ENCODE measurements at regions not wholly inside any gene's neighbourhood (a gene's known extent, or its start where the extent isn't known, plus 50 kb on each side); places are given as distances from the start of the nearest gene placed in this dataset.

GRCh38 chr18:10340821-10341220, 113.6 kb upstream of the APCDD1 start:
- Mint-ChIP-seq H3K4me3 (ENCODE audit: low read depth) (no peak overlapping the region), H3K4me1 (ENCODE audit: low read depth) (no peaks in the 10 kb centered on the region), H3K27ac (no peak overlapping the region), H3K36me3 (ENCODE audit: insufficient read depth) (no peaks in the 10 kb centered on the region), H3K27me3 (peaks cover 20% of the 10 kb centered on the region), H3K9me3 (ENCODE audit: low read depth) (peaks cover 4% of the 10 kb centered on the region)
- no peak for DNase-seq (ENCODE audit: low spot score, unreplicated experiment)
- TF ChIP-seq CTCF (IDR thresholded peaks at IDR 0.05; ENCODE audit: unreplicated experiment): no peak

GRCh38 chr18:10343778-10344177, 110.7 kb upstream of the APCDD1 start:
- Mint-ChIP-seq H3K27me3 (peaks cover 13% of the 10 kb centered on the region), H3K36me3 (ENCODE audit: insufficient read depth) (no peaks in the 10 kb centered on the region), H3K4me3 (ENCODE audit: low read depth) (no peak overlapping the region), H3K4me1 (ENCODE audit: low read depth) (peaks cover 1% of the 10 kb centered on the region), H3K27ac (no peak overlapping the region), H3K9me3 (ENCODE audit: low read depth) (peaks cover 4% of the 10 kb centered on the region)
- no peak for DNase-seq (ENCODE audit: low spot score, unreplicated experiment)
- TF ChIP-seq CTCF (IDR thresholded peaks at IDR 0.05; ENCODE audit: unreplicated experiment): no peak

DNA sequence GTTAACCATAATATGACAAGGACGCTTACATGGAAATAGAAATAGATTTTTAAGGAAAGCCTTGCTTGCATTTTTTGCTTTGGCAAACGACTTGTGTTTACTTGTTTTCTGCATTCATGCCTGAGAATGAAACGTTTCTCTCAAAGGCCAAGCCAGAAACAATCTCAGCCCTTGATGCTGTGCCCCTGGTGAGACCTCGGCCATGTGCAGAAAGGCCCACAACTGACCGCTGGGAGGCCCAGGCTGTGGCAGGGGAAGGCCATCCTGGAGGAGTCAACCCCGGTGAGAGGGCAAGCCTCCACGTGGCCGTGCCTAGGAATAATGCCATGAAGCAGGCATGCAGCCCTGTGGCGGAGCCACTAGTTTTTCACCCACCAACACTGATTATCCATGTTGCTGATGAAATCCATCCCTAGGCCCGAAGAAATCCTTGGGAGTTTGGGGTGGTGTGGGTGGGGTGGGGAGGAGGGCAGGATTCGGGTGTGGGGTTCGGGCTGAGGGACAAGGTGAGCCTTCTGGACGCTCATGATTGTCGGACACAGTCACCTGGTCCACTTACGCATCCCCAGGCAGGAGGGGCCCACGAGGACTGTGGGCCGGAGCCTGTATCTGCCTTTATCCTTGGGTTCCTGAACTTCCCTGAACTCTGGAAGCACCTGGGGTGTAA, 107.6 kb upstream of the APCDD1 start:
- DNase-seq (ENCODE audit: low spot score, unreplicated experiment): no peak
- no peaks in the 10 kb centered on the region for H3K9me3 Mint-ChIP-seq (ENCODE audit: low read depth)

DNA sequence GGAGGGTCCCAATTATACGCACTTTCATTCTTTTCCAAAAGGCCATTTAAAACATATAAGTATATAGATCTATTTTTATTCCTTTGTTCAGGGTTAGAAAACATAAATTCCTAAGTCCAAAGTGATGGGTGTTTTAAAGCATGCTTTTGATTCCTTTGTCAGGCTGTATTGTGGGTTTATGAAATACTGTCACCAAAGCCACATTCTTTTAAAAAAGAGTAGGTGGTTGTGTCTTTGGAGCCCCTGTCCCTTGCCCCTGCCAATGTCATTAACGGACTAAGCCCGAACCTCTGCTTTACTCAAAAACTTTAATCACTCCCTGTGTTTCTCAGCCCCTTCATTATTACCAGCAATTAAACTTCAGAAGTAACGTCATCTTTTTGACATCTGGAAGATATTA, 104.9 kb upstream of the APCDD1 start:
- Mint-ChIP-seq H3K27me3 (peaks cover 5% of the 10 kb centered on the region), H3K4me1 (ENCODE audit: low read depth) (peaks cover 1% of the 10 kb centered on the region), H3K27ac (no peak overlapping the region), H3K9me3 (ENCODE audit: low read depth) (no peaks in the 10 kb centered on the region), H3K4me3 (ENCODE audit: low read depth) (no peak overlapping the region), H3K36me3 (ENCODE audit: insufficient read depth) (no peaks in the 10 kb centered on the region)
- no peak for TF ChIP-seq CTCF (IDR thresholded peaks at IDR 0.05; ENCODE audit: unreplicated experiment)
- no peak for DNase-seq (ENCODE audit: low spot score, unreplicated experiment)

More for the DNA sequence above, 107.6 kb upstream of the APCDD1 start:
- TF ChIP-seq CTCF (IDR thresholded peaks at IDR 0.05; ENCODE audit: unreplicated experiment): no peak
- Mint-ChIP-seq H3K36me3 (ENCODE audit: insufficient read depth) (no peaks in the 10 kb centered on the region), H3K4me3 (ENCODE audit: low read depth) (no peak overlapping the region), H3K27ac (no peak overlapping the region), H3K4me1 (ENCODE audit: low read depth) (peaks cover 1% of the 10 kb centered on the region), H3K27me3 (peaks cover 8% of the 10 kb centered on the region)

DNA sequence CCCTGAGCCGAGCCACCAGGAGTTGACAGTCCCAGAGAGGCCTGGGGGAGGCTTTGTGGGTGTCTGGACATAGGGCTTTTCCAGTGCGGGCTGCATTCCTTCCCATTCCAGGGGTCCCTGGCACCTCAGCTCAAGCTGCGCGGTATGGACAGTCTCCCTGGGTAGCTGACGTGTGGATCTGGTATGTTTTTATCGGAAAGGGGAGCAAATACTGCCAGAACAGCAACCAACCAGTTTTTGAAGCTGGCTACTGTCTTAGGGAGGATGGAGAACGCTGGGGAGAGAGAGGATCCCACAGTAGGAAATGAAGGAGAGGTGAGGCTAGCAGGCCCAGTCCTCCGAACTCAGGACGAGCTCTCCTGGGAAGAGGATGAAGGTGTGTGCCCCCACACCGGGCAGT, 103.8 kb upstream of the APCDD1 start:
- H3K9me3 Mint-ChIP-seq (ENCODE audit: low read depth): no peaks in the 10 kb centered on the region
- H3K4me1 Mint-ChIP-seq (ENCODE audit: low read depth): peaks cover 1% of the 10 kb centered on the region
- no peak overlapping the region for H3K4me3 Mint-ChIP-seq (ENCODE audit: low read depth)
- no peaks in the 10 kb centered on the region for H3K36me3 Mint-ChIP-seq (ENCODE audit: insufficient read depth)
- no peak for TF ChIP-seq CTCF (IDR thresholded peaks at IDR 0.05; ENCODE audit: unreplicated experiment)
- no peak for DNase-seq (ENCODE audit: low spot score, unreplicated experiment)
- H3K27me3 Mint-ChIP-seq: peaks cover 5% of the 10 kb centered on the region
- H3K27ac Mint-ChIP-seq: no peak overlapping the region

Data from progenitor cell of endocrine pancreas (in vitro differentiated cells).